Keratinocyte (primary cell): ENCODE measurements at regions not wholly inside any gene's neighbourhood (a gene's known extent, or its start where the extent isn't known, plus 50 kb on each side); places are given as distances from the start of the nearest gene placed in this dataset.

Experiments
- DNase-seq: peaks from one replicate; pipeline ENCODE4 v3.0.0-alpha.2; 2011; ENCODE audit warnings: low read depth, missing footprints, low spot score
- FAIRE-seq: peaks from 2 replicates; lab custom pipeline; 2011; peaks lifted over from hg19 to GRCh38; lab: Jason Lieb, UNC
- H2AFZ ChIP-seq: 2 replicates; pipeline ENCODE4 v1.6.0; 2012; ENCODE audit warnings: low read length, control low read depth, inconsistent platforms; ENCODE audit not compliant: control insufficient read depth
- H3K27ac ChIP-seq: 2 replicates; pipeline ENCODE4 v1.5.1; 2011; ENCODE audit warnings: low read length; ENCODE audit not compliant: control insufficient read depth, insufficient read depth
- H3K27me3 ChIP-seq: 3 replicates; pipeline ENCODE4 v1.6.0; 2011; ENCODE audit warnings: low read length; ENCODE audit not compliant: control insufficient read depth, insufficient read depth; ENCODE audit errors: extremely low read depth
- H3K36me3 ChIP-seq, 2 experiments: 2 replicates in 1 of 2; 3 replicates in 1 of 2; pipeline ENCODE4 v1.5.1; 2011; ENCODE audit warnings: low read length in 2 of 2, mild to moderate bottlenecking in 1 of 2; ENCODE audit not compliant: control insufficient read depth in 2 of 2, insufficient read depth in 2 of 2; ENCODE audit errors: extremely low read depth in 1 of 2
- H3K4me1 ChIP-seq: 3 replicates; pipeline ENCODE4 v1.5.1; 2011; ENCODE audit warnings: low read length; ENCODE audit not compliant: control insufficient read depth, insufficient read depth; ENCODE audit errors: extremely low read depth
- H3K4me2 ChIP-seq: 3 replicates; pipeline ENCODE4 v1.6.0; 2011; ENCODE audit warnings: low read depth, low read length; ENCODE audit not compliant: control insufficient read depth, insufficient read depth; ENCODE audit errors: extremely low read depth
- H3K4me3 ChIP-seq, 3 experiments: fragments of 200-600 bp in 1 of 3; sonication (generic) in 1 of 3; 2 replicates in 2 of 3; 3 replicates in 1 of 3; pipeline ENCODE4 v1.5.1; 2011 to 2016; ENCODE audit warnings: low read length in 3 of 3, mild to moderate bottlenecking in 3 of 3, control low read depth in 2 of 3, inconsistent platforms in 1 of 3, low read depth in 1 of 3, mixed read lengths in 1 of 3, mixed run types in 1 of 3, moderate library complexity in 1 of 3; ENCODE audit not compliant: control insufficient read depth in 2 of 3, insufficient read depth in 2 of 3; ENCODE audit errors: extremely low read depth in 1 of 3
- H3K79me2 ChIP-seq: 2 replicates; pipeline ENCODE4 v1.6.0; 2012; ENCODE audit warnings: low read length; ENCODE audit not compliant: control insufficient read depth, insufficient read depth
- H3K9ac ChIP-seq: 3 replicates; pipeline ENCODE4 v1.6.0; 2011; ENCODE audit warnings: low read length; ENCODE audit not compliant: control insufficient read depth, insufficient read depth; ENCODE audit errors: extremely low read depth
- H3K9me1 ChIP-seq: 3 replicates; pipeline ENCODE4 v1.6.0; 2011; ENCODE audit warnings: low read length; ENCODE audit not compliant: control insufficient read depth, insufficient read depth; ENCODE audit errors: extremely low read depth
- H3K9me3 ChIP-seq: 2 replicates; pipeline ENCODE4 v1.5.1; 2012; ENCODE audit warnings: low read depth, low read length; ENCODE audit not compliant: control insufficient read depth
- H4K20me1 ChIP-seq: 3 replicates; pipeline ENCODE4 v1.6.0; 2011; ENCODE audit warnings: low read length; ENCODE audit not compliant: control insufficient read depth, insufficient read depth; ENCODE audit errors: extremely low read depth
- CTCF ChIP-seq, 3 experiments: IDR thresholded peaks in 1 of 3; conservative IDR thresholded peaks in 1 of 3; optimal IDR thresholded peaks in 1 of 3; 2 replicates in 2 of 3; 3 replicates in 1 of 3; pipeline versions ENCODE3 to v1.5.1; 2011; ENCODE audit warnings: low read length in 3 of 3, mild to moderate bottlenecking in 3 of 3, moderate library complexity in 2 of 3, control low read depth in 1 of 3, inconsistent platforms in 1 of 3; ENCODE audit not compliant: insufficient read depth in 2 of 3; ENCODE audit errors: extremely low read depth in 1 of 3
- EZH2 ChIP-seq: IDR thresholded peaks from one replicate; pipeline ENCODE4 v1.6.1; 2012; ENCODE audit warnings: inconsistent platforms, mild to moderate bottlenecking, low read length, moderate library complexity
- dilution Hi-C: fragments of 300-500 bp; cut with MboI; formaldehyde crosslinking; loops from one replicate; pipeline ENCODE4 v1.7.0; 2020; ENCODE audit warnings: low sequenced_read_pairs; ENCODE audit not compliant: extremely low pct_ligation_motif_present

- H3K4me3 ChIP-seq = no peak overlapping the region
These were observed 182.4 kb upstream of the ATP10A start for GRCh38 chr15:26045516-26045915.

GRCh38 chr15:26043018-26043417 lies 179.9 kb upstream of the ATP10A start:
- DNase-seq = no peak
- peaks cover 9% of the 10 kb centered on the region for H3K9me3 ChIP-seq
- H3K27me3 ChIP-seq = no peaks in the 10 kb centered on the region
- H3K9ac ChIP-seq = no peak overlapping the region
- H3K4me3 ChIP-seq = no peak overlapping the region
- TF ChIP-seq EZH2 (no peak), CTCF (optimal IDR thresholded peaks at IDR 0.05 in 1 of 3, IDR thresholded peaks at IDR 0.05 in 1 of 3, conservative IDR thresholded peaks at IDR 0.05 in 1 of 3; ENCODE audit: extremely low read depth in 1 of 3, insufficient read depth in 2 of 3, low read length in 3 of 3) (no peak)
- H3K27ac ChIP-seq = no peak overlapping the region
- no peak overlapping the region for H2AFZ ChIP-seq
- H4K20me1 ChIP-seq = no peaks in the 10 kb centered on the region
- H3K36me3 ChIP-seq = no peaks in the 10 kb centered on the region
- no peak for FAIRE-seq
- no peak overlapping the region for H3K4me2 ChIP-seq
- no peaks in the 10 kb centered on the region for H3K9me1 ChIP-seq
- no peaks in the 10 kb centered on the region for H3K4me1 ChIP-seq
- dilution Hi-C loops = no loop called here
- H3K79me2 ChIP-seq = no peaks in the 10 kb centered on the region

More at GRCh38 chr15:26045516-26045915, 182.4 kb upstream of the ATP10A start:
- Histone ChIP-seq H3K27me3 (no peaks in the 10 kb centered on the region), H3K4me1 (no peaks in the 10 kb centered on the region), H3K79me2 (no peaks in the 10 kb centered on the region), H2AFZ (no peak overlapping the region), H3K27ac (no peak overlapping the region), H3K9me1 (no peaks in the 10 kb centered on the region), H3K9ac (no peak overlapping the region), H3K9me3 (peaks cover 7% of the 10 kb centered on the region), H3K4me2 (no peak overlapping the region), H4K20me1 (no peaks in the 10 kb centered on the region), H3K36me3 (no peaks in the 10 kb centered on the region)
- FAIRE-seq = no peak
- no peak for DNase-seq
- dilution Hi-C loops = no loop called here
- TF ChIP-seq CTCF (optimal IDR thresholded peaks at IDR 0.05 in 1 of 3, IDR thresholded peaks at IDR 0.05 in 1 of 3, conservative IDR thresholded peaks at IDR 0.05 in 1 of 3; ENCODE audit: extremely low read depth in 1 of 3, insufficient read depth in 2 of 3, low read length in 3 of 3) (no peak), EZH2 (no peak)
